H1 (cell line): ENCODE measurements at regions not wholly inside any gene's neighbourhood (a gene's known extent, or its start where the extent isn't known, plus 50 kb on each side); places are given as distances from the start of the nearest gene placed in this dataset.

ENCODE experiments used
- CREB1 ChIP-seq: IDR thresholded peaks from 2 replicates; pipeline ENCODE4 v1.6.1; 2012; ENCODE audit warnings: inconsistent platforms
- NANOG ChIP-seq: IDR thresholded peaks from 2 replicates; pipeline ENCODE4 v1.6.1; 2011; ENCODE audit warnings: low read length, low read depth, mild to moderate bottlenecking, inconsistent platforms; ENCODE audit not compliant: insufficient read depth, poor library complexity, severe bottlenecking
- POLR2AphosphoS5 ChIP-seq: IDR thresholded peaks from 2 replicates; pipeline ENCODE4 v1.6.1; 2011; ENCODE audit warnings: low read depth, low read length
- SP1 ChIP-seq: IDR thresholded peaks from 2 replicates; pipeline ENCODE4 v1.6.1; 2011; ENCODE audit warnings: low read depth, low read length
- TBP ChIP-seq: IDR thresholded peaks from 2 replicates; pipeline ENCODE4 v1.6.1; 2011; ENCODE audit warnings: low read depth, low read length, improper control_type of control experiment
- ZNF274 ChIP-seq: IDR thresholded peaks from 2 replicates; pipeline ENCODE4 v1.7.0; 2012; ENCODE audit warnings: low read length, borderline replicate concordance; ENCODE audit errors: extremely low read depth
- TF ChIP-seq, protein P1 (sequence below): IDR thresholded peaks from 2 replicates; pipeline ENCODE4 v1.6.1; 2011; ENCODE audit warnings: low read depth, mild to moderate bottlenecking, low read length; ENCODE audit not compliant: insufficient read depth

DNA sequence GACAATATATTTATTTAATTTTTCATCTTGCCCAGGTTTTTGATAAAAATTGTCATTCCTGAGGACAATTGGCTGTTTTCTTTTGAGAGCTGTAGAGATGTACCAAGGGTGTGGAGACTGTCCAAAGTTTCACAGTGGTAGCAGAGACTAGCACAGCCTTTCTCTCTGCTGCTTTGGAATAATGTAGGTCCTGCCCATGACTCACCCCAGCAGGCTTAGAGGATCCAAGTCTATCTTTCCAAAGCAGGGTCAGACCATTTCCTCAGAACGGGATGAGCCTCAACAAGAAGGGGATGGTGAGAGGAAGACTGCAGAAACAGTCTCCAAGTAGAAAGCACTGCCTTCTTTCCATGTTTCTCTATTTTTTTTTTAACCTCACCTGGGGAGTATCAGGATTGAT, 131.5 kb upstream of the RPL34 start (continued):
- TF ChIP-seq ZNF274 (no peak), NANOG (no peak), CREB1 (no peak), TBP (no peak), SP1 (no peak), POLR2AphosphoS5 (no peak)
- TF ChIP-seq, protein P1, sequence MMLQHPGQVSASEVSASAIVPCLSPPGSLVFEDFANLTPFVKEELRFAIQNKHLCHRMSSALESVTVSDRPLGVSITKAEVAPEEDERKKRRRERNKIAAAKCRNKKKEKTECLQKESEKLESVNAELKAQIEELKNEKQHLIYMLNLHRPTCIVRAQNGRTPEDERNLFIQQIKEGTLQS = no peak
